ENCODE measurements at regions not wholly inside any gene's neighbourhood (a gene's known extent, or its start where the extent isn't known, plus 50 kb on each side); places are given as distances from the start of the nearest gene placed in this dataset.

GRCh38 chr9:135271425-135271824 lies 184.0 kb downstream of the OLFM1 start:
- intact Hi-C loops (cut with DNase I; ENCODE audit: low total_unique reads) = no loop called here
- DNase-seq (ENCODE audit: low spot score in 2 of 2) = no peak
- TF ChIP-seq CTCF (IDR thresholded peaks at IDR 0.05) (no peak), POLR2A (IDR thresholded peaks at IDR 0.05) (no peak)
- 82 to 84% methylated on average over 19 of the region's 19 CpGs for WGBS, 2 donors
- no peak overlapping the region for H3K4me3 ChIP-seq (ENCODE audit: low read depth, poor library complexity, severe bottlenecking)

- no peak for TF ChIP-seq POLR2A (IDR thresholded peaks at IDR 0.05)
- TF ChIP-seq CTCF (IDR thresholded peaks at IDR 0.05) = no peak
These were observed 185.1 kb downstream of the OLFM1 start for GRCh38 chr9:135272608-135273007.

GRCh38 chr9:135273008-135273407 lies 185.5 kb downstream of the OLFM1 start:
- intact Hi-C loops (cut with DNase I; ENCODE audit: low total_unique reads) = no loop called here
- no peak overlapping the region for H3K4me3 ChIP-seq (ENCODE audit: low read depth, poor library complexity, severe bottlenecking)
- no peak for DNase-seq (ENCODE audit: low spot score in 2 of 2)
- 60 to 74% methylated on average over 6 to 7 of the region's 7 CpGs for WGBS, 2 donors
- TF ChIP-seq POLR2A (IDR thresholded peaks at IDR 0.05) (no peak), CTCF (IDR thresholded peaks at IDR 0.05) (no peak)

More at GRCh38 chr9:135272608-135273007, 185.1 kb downstream of the OLFM1 start:
- DNase-seq (ENCODE audit: low spot score in 2 of 2) = no peak
- intact Hi-C loops (cut with DNase I; ENCODE audit: low total_unique reads) = no loop called here
- no peak overlapping the region for H3K4me3 ChIP-seq (ENCODE audit: low read depth, poor library complexity, severe bottlenecking)
- 72 to 81% methylated on average over 10 of the region's 10 CpGs for WGBS, 2 donors

GRCh38 chr9:135275163-135275562 lies 187.7 kb downstream of the OLFM1 start:
- TF ChIP-seq POLR2A (IDR thresholded peaks at IDR 0.05) (no peak), CTCF (IDR thresholded peaks at IDR 0.05) (no peak)
- WGBS, 2 donors = 63 to 64% methylated on average over 7 of the region's 7 CpGs
- DNase-seq (ENCODE audit: low spot score in 2 of 2) = no peak
- H3K4me3 ChIP-seq (ENCODE audit: low read depth, poor library complexity, severe bottlenecking) = no peak overlapping the region
- intact Hi-C loops (cut with DNase I; ENCODE audit: low total_unique reads) = loop anchor here (5.0 kb wide), 1 partner anchor 48 kb away; no protein-coding TSS in a partner anchor

GRCh38 chr9:135275571-135276289 lies 188.3 kb downstream of the OLFM1 start:
- no peak for TF ChIP-seq POLR2A (IDR thresholded peaks at IDR 0.05)
- no peak for TF ChIP-seq CTCF (IDR thresholded peaks at IDR 0.05)
- no peak overlapping the region for H3K4me3 ChIP-seq (ENCODE audit: low read depth, poor library complexity, severe bottlenecking)
- intact Hi-C loops (cut with DNase I; ENCODE audit: low total_unique reads) = loop anchor here (5.0 kb wide), 1 partner anchor 48 kb away; no protein-coding TSS in a partner anchor
- 51 to 54% methylated on average over 19 to 20 of the region's 20 CpGs for WGBS, 2 donors
- DNase-seq (ENCODE audit: low spot score in 2 of 2) = no peak
